ENCODE measurements at regions not wholly inside any gene's neighbourhood (a gene's known extent, or its start where the extent isn't known, plus 50 kb on each side); places are given as distances from the start of the nearest gene placed in this dataset.

DNA sequence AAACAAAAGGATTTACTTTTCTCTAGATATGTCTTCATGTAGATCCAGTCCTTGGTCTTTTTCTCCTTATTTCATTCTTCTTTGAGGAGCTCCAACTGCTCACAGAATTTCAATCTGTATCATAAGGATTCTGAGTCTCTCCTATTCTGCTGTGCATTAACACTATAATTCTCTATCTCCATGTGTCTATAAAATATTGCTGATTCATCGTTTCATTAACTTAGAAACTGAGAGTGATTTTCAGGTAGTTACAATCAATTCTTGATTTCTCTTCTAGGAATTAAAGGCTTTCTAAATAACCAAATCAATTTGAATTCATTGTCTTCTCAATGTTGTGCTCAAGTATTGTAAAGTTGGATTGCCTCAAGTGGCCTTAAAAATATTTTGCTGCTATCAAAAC lies 651.5 kb upstream of the CADM2 start:
- TF ChIP-seq EZH2 (IDR thresholded peaks at IDR 0.05; ENCODE audit: insufficient read depth, poor library complexity, severe bottlenecking): no peak
- TF ChIP-seq EZH2phosphoT487 (IDR thresholded peaks at IDR 0.05; ENCODE audit: insufficient read depth, low read depth): no peak
